Chondrocyte (in vitro differentiated cells): ENCODE measurements at regions not wholly inside any gene's neighbourhood (a gene's known extent, or its start where the extent isn't known, plus 50 kb on each side); places are given as distances from the start of the nearest gene placed in this dataset.

ENCODE experiments used
- DNase-seq: peaks from one replicate; pipeline ENCODE4 v3.0.0; 2021; ENCODE audit warnings: mixed read lengths, low spot score
- H3K27ac Mint-ChIP-seq: one replicate; pipeline ENCODE4 v1.8.0; 2021; ENCODE audit warnings: mild to moderate bottlenecking, moderate library complexity, mixed read lengths; ENCODE audit not compliant: unreplicated experiment
- H3K27me3 Mint-ChIP-seq: 2 replicates; pipeline ENCODE4 v1.8.0; 2021; ENCODE audit warnings: low read depth, mixed read lengths
- H3K36me3 Mint-ChIP-seq: 2 replicates; pipeline ENCODE4 v1.8.0; 2021; ENCODE audit warnings: low read depth, mixed read lengths
- H3K4me1 Mint-ChIP-seq: 2 replicates; pipeline ENCODE4 v1.8.0; 2021; ENCODE audit warnings: low read depth, mild to moderate bottlenecking, mixed read lengths
- H3K4me3 Mint-ChIP-seq: one replicate; pipeline ENCODE4 v1.8.0; 2021; ENCODE audit warnings: mild to moderate bottlenecking, moderate library complexity, mixed read lengths; ENCODE audit not compliant: unreplicated experiment
- H3K9me3 Mint-ChIP-seq: 2 replicates; pipeline ENCODE4 v1.8.0; 2021; ENCODE audit warnings: low read depth, mixed read lengths
- CTCF ChIP-seq: fragments of 200-600 bp; sonication (generic); IDR thresholded peaks from 2 replicates; pipeline ENCODE4 v1.5.0; 2021; ENCODE audit warnings: antibody characterized with exemption, mild to moderate bottlenecking, moderate library complexity

- TF ChIP-seq CTCF, result no peak
- Mint-ChIP-seq H3K36me3 (no peaks in the 10 kb centered on the region), H3K27me3 (no peaks in the 10 kb centered on the region), H3K9me3 (peaks cover 37% of the 10 kb centered on the region), H3K27ac (no peak overlapping the region), H3K4me3 (no peak overlapping the region), H3K4me1 (no peaks in the 10 kb centered on the region)
- DNase-seq, result no peak
Observed at GRCh38 chr10:130409331-130409730, 273.1 kb downstream of the GLRX3 start.

GRCh38 chr10:130409931-130410330, 273.7 kb downstream of the GLRX3 start:
- Mint-ChIP-seq H3K9me3 (peaks cover 42% of the 10 kb centered on the region), H3K36me3 (no peaks in the 10 kb centered on the region), H3K4me1 (no peaks in the 10 kb centered on the region), H3K27me3 (no peaks in the 10 kb centered on the region), H3K27ac (no peak overlapping the region), H3K4me3 (no peak overlapping the region)
- no peak for DNase-seq
- TF ChIP-seq CTCF, result no peak

GRCh38 chr10:130411496-130412085, 275.4 kb downstream of the GLRX3 start:
- no peak overlapping the region for H3K27ac Mint-ChIP-seq
- no peak for DNase-seq
- TF ChIP-seq CTCF, result no peak
- H3K4me1 Mint-ChIP-seq, result no peaks in the 10 kb centered on the region
- peaks cover 40% of the 10 kb centered on the region for H3K9me3 Mint-ChIP-seq
- no peaks in the 10 kb centered on the region for H3K36me3 Mint-ChIP-seq
- H3K27me3 Mint-ChIP-seq, result no peaks in the 10 kb centered on the region
- H3K4me3 Mint-ChIP-seq, result no peak overlapping the region

- Mint-ChIP-seq H3K9me3 (peaks cover 42% of the 10 kb centered on the region), H3K27ac (no peak overlapping the region), H3K4me1 (no peaks in the 10 kb centered on the region), H3K36me3 (no peaks in the 10 kb centered on the region), H3K4me3 (no peak overlapping the region), H3K27me3 (no peaks in the 10 kb centered on the region)
- no peak for TF ChIP-seq CTCF
- no peak for DNase-seq
Observed at GRCh38 chr10:130412317-130412716, 276.1 kb downstream of the GLRX3 start.

- Mint-ChIP-seq H3K4me3 (no peak overlapping the region), H3K36me3 (no peaks in the 10 kb centered on the region), H3K27ac (no peak overlapping the region), H3K4me1 (no peaks in the 10 kb centered on the region), H3K27me3 (no peaks in the 10 kb centered on the region), H3K9me3 (peaks cover 48% of the 10 kb centered on the region)
- no peak for DNase-seq
- TF ChIP-seq CTCF, result no peak
Observed at GRCh38 chr10:130416334-130417150, 280.4 kb downstream of the GLRX3 start.
